ENCODE measurements at regions not wholly inside any gene's neighbourhood (a gene's known extent, or its start where the extent isn't known, plus 50 kb on each side); places are given as distances from the start of the nearest gene placed in this dataset.

DNA sequence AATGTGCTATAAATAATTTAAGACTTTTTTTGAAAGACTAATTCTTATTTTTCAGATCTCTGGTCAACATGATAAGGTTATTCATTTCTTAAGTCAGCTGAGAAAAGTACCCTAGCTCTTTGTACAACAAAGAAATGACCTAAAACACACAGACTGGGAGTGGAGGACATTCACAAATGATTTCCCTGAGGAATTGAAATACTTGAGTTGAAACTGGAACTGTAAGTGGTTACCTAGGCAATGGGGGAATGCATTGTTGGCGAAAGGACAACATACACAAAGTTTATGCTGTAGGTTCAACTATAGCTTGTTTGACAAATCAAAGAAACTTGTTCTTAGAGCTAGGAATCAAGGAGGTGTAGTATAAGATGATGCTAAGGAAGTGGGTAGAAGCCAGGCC is 915.5 kb downstream of the FAT4 start (continued):
- TF ChIP-seq PHF21A (CRISPR knock-in tag; IDR thresholded peaks at IDR 0.05): no peak
- TF ChIP-seq, protein P1, sequence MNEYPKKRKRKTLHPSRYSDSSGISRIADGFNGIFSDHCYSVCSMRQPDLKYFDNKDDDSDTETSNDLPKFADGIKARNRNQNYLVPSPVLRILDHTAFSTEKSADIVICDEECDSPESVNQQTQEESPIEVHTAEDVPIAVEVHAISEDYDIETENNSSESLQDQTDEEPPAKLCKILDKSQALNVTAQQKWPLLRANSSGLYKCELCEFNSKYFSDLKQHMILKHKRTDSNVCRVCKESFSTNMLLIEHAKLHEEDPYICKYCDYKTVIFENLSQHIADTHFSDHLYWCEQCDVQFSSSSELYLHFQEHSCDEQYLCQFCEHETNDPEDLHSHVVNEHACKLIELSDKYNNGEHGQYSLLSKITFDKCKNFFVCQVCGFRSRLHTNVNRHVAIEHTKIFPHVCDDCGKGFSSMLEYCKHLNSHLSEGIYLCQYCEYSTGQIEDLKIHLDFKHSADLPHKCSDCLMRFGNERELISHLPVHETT (CRISPR knock-in tag; conservative IDR thresholded peaks at IDR 0.05): no peak
- TF ChIP-seq ZNF432 (CRISPR knock-in tag; IDR thresholded peaks at IDR 0.05; ENCODE audit: borderline replicate concordance): no peak

DNA sequence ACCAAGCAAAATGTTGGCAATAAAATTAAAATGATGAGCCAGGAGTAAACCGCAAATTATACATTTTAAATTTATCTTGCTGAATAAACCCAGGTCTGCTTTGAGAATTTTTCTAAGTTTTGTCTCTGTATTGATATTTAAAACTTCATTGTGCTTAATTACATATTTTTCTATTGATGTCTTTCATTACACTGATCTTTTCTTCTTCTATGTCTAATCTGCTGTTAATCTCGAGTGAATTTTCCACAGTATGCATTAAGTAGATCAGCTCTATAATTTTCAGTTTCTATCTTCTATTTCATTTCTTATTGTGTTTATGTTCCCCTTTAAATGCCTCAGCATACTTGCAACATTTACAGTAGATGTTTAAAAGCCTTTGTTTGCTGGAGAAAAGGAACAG is 918.7 kb downstream of the FAT4 start:
- Histone ChIP-seq H2AFZ (ENCODE audit: low read length) (no peak overlapping the region), H3K79me2 (ENCODE audit: insufficient read depth, low read length) (no peaks in the 10 kb centered on the region), H3K27me3 (ENCODE audit: control insufficient read depth in 1 of 2, insufficient read depth in 2 of 2, low read length in 2 of 2) (no peaks in the 10 kb centered on the region), H3K27ac (ENCODE audit: extremely low read length, insufficient read depth, low read length) (no peak overlapping the region), H4K20me1 (ENCODE audit: insufficient read depth, low read length) (no peaks in the 10 kb centered on the region), H3K4me2 (ENCODE audit: low read depth, low read length) (no peak overlapping the region), H3K9me3 (ENCODE audit: low read length) (no peaks in the 10 kb centered on the region), H3K36me3 (replicated peaks in 1 of 2; ENCODE audit: control insufficient read depth in 1 of 2, insufficient read depth in 2 of 2, low read length in 2 of 2) (no peaks in the 10 kb centered on the region), H3K9ac (ENCODE audit: insufficient read depth, low read depth, low read length) (no peak overlapping the region), H3K4me3 (replicated peaks in 1 of 3; ENCODE audit: insufficient read depth in 1 of 3, low read depth in 2 of 3, low read length in 3 of 3) (no peak overlapping the region), H3K4me1 (ENCODE audit: insufficient read depth, low read length) (no peaks in the 10 kb centered on the region)
- TF ChIP-seq ZNF841 (CRISPR knock-in tag; IDR thresholded peaks at IDR 0.05; ENCODE audit: borderline replicate concordance) (no peak), ZNF674 (CRISPR knock-in tag; IDR thresholded peaks at IDR 0.05; ENCODE audit: low read depth) (no peak), SMYD3 (CRISPR knock-in tag; IDR thresholded peaks at IDR 0.05) (no peak), PRPF4 (IDR thresholded peaks at IDR 0.05; ENCODE audit: low read depth, low read length, poor library complexity, severe bottlenecking) (no peak), TCF7 (IDR thresholded peaks at IDR 0.05; ENCODE audit: low read depth) (no peak), KAT8 (CRISPR knock-in tag; IDR thresholded peaks at IDR 0.05) (no peak), CREM (IDR thresholded peaks at IDR 0.05) (no peak), CREM (CRISPR knock-in tag; IDR thresholded peaks at IDR 0.05) (no peak), ZFP90 (CRISPR knock-in tag; IDR thresholded peaks at IDR 0.05; ENCODE audit: borderline replicate concordance) (no peak), GATAD2A (CRISPR knock-in tag; IDR thresholded peaks at IDR 0.05) (no peak), NFYB (CRISPR knock-in tag; IDR thresholded peaks at IDR 0.05) (no peak)
- TF ChIP-seq, protein P2, sequence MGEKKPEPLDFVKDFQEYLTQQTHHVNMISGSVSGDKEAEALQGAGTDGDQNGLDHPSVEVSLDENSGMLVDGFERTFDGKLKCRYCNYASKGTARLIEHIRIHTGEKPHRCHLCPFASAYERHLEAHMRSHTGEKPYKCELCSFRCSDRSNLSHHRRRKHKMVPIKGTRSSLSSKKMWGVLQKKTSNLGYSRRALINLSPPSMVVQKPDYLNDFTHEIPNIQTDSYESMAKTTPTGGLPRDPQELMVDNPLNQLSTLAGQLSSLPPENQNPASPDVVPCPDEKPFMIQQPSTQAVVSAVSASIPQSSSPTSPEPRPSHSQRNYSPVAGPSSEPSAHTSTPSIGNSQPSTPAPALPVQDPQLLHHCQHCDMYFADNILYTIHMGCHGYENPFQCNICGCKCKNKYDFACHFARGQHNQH (CRISPR knock-in tag; IDR thresholded peaks at IDR 0.05): no peak
- ATAC-seq: no peak
- in situ Hi-C loops (cut with HindIII; ENCODE audit: extremely low pct_ligation_motif_present, low pct_unique_long_range_greater_than_20kb) (no loop called here), intact Hi-C loops (cut with micrococcal nuclease; ENCODE audit: unreplicated experiment) (no loop called here)
- no peak for DNase-seq (ENCODE audit: low spot score)
- FAIRE-seq: no peak
- POLR2A ChIA-PET: no interaction called here
- WGBS (ENCODE audit: low lambda C conversion rate): 3% methylated on average over 2 of the region's 2 CpGs
- CTCF ChIA-PET (ENCODE audit: low intra/inter-chr PET ratio, low total read pairs): no interaction called here
- no TSS peak for BruUV-seq (replicated peaks)
